Glomerular endothelial cell (primary cell): ENCODE measurements at regions not wholly inside any gene's neighbourhood (a gene's known extent, or its start where the extent isn't known, plus 50 kb on each side); places are given as distances from the start of the nearest gene placed in this dataset.
"Not testable (repeated sequence)": the region's sequence is repeated elsewhere in the genome, so short reads cannot be mapped to it uniquely, and the experiment has no call there.

Experiments used
- DNase-seq: peaks from one replicate; pipeline ENCODE4 v3.0.0-alpha.2; 2011; ENCODE audit warnings: low read depth, low spot score; ENCODE audit errors: extremely low read depth

DNA sequence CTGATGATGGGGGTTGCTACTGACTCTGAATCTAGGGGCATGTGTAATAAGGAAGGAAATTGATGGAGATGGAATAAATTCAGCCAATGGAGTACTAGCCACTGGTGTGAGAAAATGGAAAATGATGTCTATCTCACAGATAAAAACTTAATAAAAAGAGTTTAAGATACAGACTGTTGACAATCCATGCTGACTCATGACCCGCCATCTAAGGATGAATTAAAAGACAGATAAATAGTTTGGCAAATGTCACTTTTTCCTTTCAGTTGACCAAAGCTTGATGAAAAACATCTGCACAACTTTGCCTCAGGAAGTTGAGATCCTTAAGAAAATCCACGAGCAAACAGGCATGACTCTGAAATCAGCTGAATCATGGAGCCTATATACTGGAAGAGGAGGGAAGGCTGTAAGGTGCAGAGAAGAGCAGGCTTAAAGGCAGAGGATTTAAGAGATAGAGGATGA is 82.6 kb upstream of the BMP5 start:
- no peak for DNase-seq

DNA sequence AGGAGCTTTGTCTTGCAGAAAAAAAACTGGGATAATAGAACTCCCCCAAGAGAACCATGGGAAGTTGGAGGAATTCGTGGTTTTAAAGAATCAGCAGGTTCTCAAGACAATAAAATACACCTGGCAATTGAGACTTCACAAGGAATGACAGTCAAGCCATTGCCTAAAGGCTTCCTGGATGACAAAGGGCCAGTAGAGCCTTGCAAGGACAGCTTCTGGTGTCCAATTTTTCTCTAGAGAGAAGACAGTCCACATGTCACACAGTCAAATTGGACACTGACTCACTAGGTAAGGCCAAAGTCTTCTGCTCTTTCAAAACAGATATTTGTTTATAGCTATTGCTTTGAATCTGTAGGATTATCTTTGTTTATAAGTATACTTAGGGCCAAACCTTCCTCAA is 80.3 kb upstream of the BMP5 start:
- no peak for DNase-seq

DNA sequence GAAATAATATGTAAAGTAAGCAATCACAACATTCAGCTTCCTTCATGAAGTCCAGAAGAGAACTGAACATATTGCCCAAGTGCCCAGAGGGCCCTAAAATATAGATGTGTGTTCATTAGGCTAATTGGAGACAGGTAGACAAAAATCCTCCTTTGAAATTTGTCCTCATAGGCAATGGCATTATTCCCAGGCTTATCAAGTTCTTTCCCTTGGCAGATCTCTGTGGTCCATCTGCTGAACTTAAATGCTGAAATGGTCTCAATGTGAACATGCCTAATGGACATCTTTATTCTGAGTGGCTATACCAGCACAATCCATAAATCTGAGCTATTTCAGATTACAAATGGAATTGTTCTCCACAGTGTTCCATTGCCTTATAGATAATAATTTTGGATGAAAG is 79.0 kb upstream of the BMP5 start:
- no peak for DNase-seq

DNA sequence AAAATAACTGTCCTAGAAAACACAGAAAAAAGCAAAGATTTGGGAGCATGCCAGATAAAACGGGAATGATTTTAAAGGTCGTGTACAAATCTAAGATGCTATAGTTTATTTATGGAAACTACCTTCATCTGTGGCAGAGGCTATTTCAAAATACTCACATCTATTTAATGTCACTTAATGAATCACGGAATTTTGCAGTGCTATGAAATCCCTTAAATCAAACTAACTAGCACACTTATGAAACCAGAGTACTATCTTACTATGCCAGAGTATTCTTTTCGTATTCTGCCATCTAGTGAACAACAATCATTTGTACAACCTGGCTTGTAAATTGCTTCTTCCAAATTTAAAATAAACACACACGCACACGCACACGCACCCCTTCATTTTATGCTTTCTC is 77.9 kb upstream of the BMP5 start:
- no peak for DNase-seq

DNA sequence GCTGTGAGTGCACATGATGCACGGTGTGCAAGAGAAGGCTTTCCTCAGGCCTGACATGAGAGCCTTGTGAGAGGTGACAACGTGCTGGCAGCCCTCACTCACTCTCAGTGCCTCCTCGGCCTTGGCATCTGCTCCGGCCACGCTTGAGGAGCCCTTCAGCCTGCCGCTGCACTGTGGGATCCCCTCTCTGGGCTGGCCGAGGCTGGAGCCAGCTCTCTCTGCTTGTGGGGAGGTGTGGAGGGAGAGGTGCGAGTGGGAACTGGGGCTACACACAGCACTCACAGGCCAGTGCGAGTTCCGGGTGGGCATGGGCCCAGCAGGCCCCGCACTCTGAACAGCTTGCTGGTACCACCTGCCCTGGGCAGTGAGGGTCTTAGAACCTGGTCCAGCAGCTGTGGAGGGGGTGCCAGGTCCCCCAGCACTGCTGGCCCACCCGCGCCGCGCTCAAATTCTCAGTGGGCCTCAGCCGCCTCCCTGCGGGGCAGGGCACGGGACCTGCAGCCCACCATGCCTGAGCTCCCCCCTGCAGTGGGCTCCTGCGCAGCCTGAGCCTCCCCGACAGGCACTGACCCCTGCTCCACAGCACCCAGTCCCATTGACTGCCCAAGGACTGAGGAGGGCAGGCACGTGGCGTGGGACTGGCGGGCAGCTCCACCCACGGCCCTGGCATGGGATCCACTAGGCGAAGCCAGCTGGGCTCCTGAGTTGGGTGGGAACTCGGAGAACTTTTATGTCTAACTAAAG is 74.9 kb upstream of the BMP5 start:
- DNase-seq, result no peak

DNA sequence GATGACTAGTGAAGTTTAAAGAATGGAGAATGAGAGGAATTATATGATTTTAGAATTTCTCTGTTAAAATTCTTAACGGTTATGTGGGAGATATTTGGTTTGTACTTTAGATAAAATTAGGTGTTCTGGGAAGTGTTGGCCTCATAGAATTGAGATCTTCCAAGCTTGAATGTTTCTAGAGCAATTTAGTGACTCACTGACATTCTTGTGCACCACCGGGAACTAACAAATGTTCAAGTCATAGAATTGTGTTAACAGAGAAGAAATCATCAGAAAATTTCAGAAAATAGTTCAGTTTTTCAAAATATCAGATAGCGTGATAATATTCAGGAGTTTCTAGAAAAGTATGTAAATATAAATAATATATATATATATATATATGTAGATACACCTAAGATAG is 67.9 kb upstream of the BMP5 start:
- DNase-seq, result no peak

DNA sequence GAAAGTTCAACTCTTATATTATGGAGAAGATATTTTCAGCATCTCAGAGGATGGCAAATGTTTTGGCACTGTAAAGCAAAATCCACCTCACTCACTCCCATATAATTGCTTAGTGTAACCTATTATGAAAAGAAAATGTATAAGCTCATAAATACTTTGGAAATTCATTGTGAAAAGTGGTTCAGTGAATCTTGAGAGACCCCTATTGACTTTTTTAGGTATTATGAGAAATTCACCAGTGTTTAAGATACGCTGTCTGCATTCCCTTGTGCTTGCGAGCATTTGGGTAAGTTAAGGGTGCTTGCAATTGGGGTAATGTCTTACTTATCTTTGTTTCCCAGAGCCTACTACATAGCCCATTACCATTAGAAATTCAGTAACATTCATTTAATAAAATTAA is 66.3 kb upstream of the BMP5 start:
- DNase-seq, result no peak

DNA sequence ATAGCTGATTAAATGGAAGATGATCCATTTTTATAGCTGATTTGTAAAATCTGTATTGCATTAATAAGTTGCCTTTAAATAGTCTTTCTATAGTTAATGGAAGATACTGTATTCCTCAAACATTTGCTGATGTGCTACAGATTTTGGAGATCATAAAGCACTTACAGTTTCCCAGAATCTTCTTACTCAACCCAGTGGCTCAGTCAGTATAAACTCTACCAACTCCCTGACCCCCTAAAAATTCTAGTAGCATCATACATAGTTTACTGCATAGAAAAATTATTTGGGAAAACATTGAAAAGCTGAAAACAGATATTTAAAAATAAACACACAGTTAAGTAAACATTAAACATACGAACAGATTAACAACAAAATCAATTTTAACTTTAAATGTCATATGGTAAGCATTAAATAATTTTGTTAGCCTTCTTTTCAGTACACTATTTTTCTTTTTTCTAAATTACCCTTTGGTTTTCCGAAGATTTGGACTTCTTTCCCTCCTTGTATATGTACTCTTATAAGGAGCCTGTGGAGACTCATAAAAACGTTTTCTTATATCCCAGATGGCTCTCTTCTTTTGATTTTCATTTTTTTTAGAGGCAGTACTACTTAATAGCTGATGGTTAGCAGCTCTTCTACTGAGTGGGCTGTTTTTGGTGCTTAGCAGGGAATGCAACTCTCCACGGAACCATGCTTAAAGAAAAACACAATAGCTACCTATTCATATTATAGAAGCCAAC is 62.7 kb upstream of the BMP5 start:
- no peak for DNase-seq

DNA sequence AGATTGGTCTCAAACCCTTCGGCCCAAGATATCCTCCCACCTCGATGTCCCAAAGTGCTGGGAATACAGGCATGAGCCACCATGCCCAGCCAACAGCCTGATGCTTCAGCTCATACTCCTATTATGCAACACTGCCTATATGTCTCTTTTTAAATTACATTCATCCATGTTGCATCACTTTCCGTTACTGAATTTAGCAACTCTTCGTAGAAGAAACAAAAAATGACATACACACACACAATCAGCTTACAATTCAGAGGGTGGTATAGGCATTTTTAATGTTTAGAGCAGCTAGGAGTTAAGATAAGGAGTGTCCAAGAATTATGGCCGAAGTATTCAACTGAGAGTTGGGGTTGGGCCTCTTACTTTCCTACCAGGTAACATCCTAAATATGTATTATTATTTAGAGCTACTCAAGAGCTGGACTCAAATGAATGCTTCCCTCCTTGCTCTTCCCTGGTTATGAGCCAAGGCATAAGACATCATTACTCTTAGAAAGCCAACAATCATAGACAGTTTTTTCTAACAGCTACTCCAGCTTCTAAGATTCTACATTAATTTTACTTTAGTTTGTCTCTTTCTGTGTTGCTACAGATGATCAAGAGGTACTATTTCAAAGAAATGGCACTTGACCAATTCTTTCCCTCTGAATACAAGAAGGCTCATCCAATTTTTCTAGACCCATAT is 62.0 kb upstream of the BMP5 start:
- no peak for DNase-seq

DNA sequence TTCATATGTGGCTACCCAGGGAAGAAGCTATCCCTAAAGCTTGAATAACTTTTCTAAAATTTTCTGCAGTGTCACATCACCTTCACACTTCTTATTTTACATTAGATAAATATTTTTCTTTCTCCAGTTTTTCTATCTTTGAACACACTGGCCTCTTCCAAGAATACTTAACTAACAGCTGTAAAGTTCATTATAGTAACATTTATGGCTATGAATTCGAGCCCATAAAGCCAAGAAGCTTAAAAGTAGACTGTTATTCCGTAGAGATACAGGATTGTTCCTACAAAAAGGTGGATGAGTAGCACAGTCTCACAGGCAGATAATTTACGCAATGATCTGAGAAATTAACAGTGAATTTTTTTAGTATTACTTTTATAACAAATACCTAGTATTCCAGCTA is 55.7 kb upstream of the BMP5 start:
- no peak for DNase-seq

DNA sequence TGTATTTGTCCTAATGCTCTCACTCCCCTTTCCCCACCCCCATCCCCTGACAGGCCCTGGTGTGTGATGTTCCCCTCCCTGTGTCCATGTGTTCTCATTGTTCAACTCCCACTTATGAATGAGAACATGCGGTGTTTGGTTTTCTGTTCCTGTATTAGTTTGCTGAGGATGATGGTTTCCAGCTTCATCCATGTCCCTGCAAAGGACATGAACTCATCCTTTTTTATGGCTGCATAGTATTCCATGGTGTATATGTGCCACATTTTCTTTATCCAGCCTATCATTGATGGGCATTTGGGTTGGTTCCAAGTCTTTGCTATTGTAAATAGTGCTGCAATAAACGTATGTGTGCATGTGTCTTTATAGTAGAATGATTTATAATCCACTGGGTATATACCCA is 52.3 kb upstream of the BMP5 start:
- not testable (repeated sequence) for DNase-seq

DNA sequence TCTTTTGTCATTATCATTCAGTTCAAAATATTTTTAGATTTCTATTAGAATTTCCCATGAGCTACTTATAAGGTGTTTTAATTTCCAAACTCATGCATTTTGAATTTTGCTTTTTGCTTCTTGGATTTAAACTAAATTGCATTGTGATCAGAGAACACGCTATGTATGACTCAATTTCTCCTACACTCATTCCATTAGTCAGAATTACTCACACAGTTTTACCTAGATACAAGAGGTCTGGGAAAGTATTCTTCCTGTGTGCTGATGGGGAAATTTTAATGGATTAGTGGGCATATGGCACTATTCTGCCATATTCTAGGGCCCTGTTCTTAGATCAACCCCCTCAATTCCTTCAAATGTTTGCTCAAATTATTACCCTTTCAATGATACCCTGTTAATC is 49.9 kb upstream of the BMP5 start:
- peak; percentile 4 for DNase-seq
